Lung (tissue), 11 donors: ENCODE measurements at regions not wholly inside any gene's neighbourhood (a gene's known extent, or its start where the extent isn't known, plus 50 kb on each side); places are given as distances from the start of the nearest gene placed in this dataset.

Experiments used
- ATAC-seq: fragments of 200-7000 bp; cut with Tn5 transposase; one replicate; pipeline ENCODE4 v1.9.1; 2020; ENCODE audit warnings: moderate number of reproducible peaks; ENCODE audit not compliant: insufficient read depth, low FRiP score
- DNase-seq, 3 donors: peaks; one replicate each; pipeline ENCODE4 v3.0.0-alpha.2; 2013 to 2017
- H3K27ac ChIP-seq, 2 donors: one replicate each; pipeline ENCODE4 v1.5.1; 2013; ENCODE audit warnings: mild to moderate bottlenecking in 2 of 2, moderate library complexity in 2 of 2, control low read depth in 1 of 2, inconsistent platforms in 1 of 2, low read depth in 1 of 2, low read length in 1 of 2
- H3K27me3 ChIP-seq, 3 donors: one replicate each; pipeline ENCODE4 v1.5.1; 2013; ENCODE audit warnings: low read length in 2 of 3; ENCODE audit not compliant: control insufficient read depth in 3 of 3, insufficient read depth in 3 of 3
- H3K36me3 ChIP-seq, 4 donors: one replicate each; pipeline ENCODE4 v1.5.1; 2013; ENCODE audit warnings: low read length in 4 of 4, mild to moderate bottlenecking in 1 of 4, moderate library complexity in 1 of 4; ENCODE audit not compliant: control insufficient read depth in 4 of 4, insufficient read depth in 4 of 4
- H3K4me1 ChIP-seq, 5 donors: one replicate each; pipeline ENCODE4 v1.5.1; 2013; ENCODE audit warnings: low read length in 5 of 5, mild to moderate bottlenecking in 2 of 5, moderate library complexity in 1 of 5; ENCODE audit not compliant: control insufficient read depth in 5 of 5, insufficient read depth in 5 of 5
- H3K4me3 ChIP-seq: one replicate; pipeline ENCODE4 v1.5.1; 2013; ENCODE audit warnings: mild to moderate bottlenecking, control low read depth, moderate library complexity
- H3K9ac ChIP-seq, 2 donors: one replicate each; pipeline ENCODE4 v1.5.1; 2013; ENCODE audit warnings: low read length in 2 of 2, control low read depth in 1 of 2; ENCODE audit not compliant: insufficient read depth in 1 of 2
- H3K9me3 ChIP-seq, 4 donors: one replicate each; pipeline ENCODE4 v1.5.1; 2013; ENCODE audit warnings: low read length in 3 of 4, mild to moderate bottlenecking in 1 of 4, moderate library complexity in 1 of 4; ENCODE audit not compliant: control insufficient read depth in 4 of 4, insufficient read depth in 3 of 4
- CTCF ChIP-seq: IDR thresholded peaks from 2 replicates; pipeline ENCODE4 v1.5.1; 2012; ENCODE audit warnings: mild to moderate bottlenecking; ENCODE audit errors: control extremely low read depth, extremely low read depth
- WGBS, 2 donors: extraction: QIAGEN DNeasy Blood & Tissue Kit; methylation state at CpG; one replicate each; pipeline ENCODE4 v1.1.7; 2013; 5-methylcytosine and 5-hydroxymethylcytosine counted together
- donor health status: control.
- donor health status: control.
- donor health status: Bipolar disorder and iron deficiency.
- donor health status: healthy.
- donor health status: DM: yes; HTN: yes; CAD: no.

GRCh38 chr7:22651036-22651435 lies 76.0 kb upstream of the IL6 start:
- no peak for ATAC-seq
- WGBS, 2 donors, result 89 to 90% methylated on average over 4 of the region's 4 CpGs
- H3K4me1 ChIP-seq, result peaks cover 0 to 8% (median 0%) of the 10 kb centered on the region in 5 donors
- peaks cover 0 to 6% (median 0%) of the 10 kb centered on the region in 4 donors for H3K9me3 ChIP-seq
- no peak for DNase-seq
- no peaks in the 10 kb centered on the region for H3K36me3 ChIP-seq
- H3K4me3 ChIP-seq, result no peak overlapping the region
- no peaks in the 10 kb centered on the region for H3K27me3 ChIP-seq
- H3K9ac ChIP-seq, result no peak overlapping the region
- no peak overlapping the region for H3K27ac ChIP-seq
- no peak for TF ChIP-seq CTCF

- DNase-seq (no peak), ATAC-seq (no peak)
- Histone ChIP-seq H3K36me3 (no peaks in the 10 kb centered on the region), H3K27ac (no peak overlapping the region), H3K4me3 (no peak overlapping the region), H3K9me3 (peaks cover 0 to 7% (median 3%) of the 10 kb centered on the region in 4 donors), H3K9ac (no peak overlapping the region), H3K4me1 (peaks cover 0 to 8% (median 0%) of the 10 kb centered on the region in 5 donors), H3K27me3 (no peaks in the 10 kb centered on the region)
- TF ChIP-seq CTCF, result no peak
- 94 to 97% methylated on average over 3 of the region's 3 CpGs for WGBS, 2 donors
Measured at GRCh38 chr7:22649686-22650085, 77.3 kb upstream of the IL6 start.

- DNase-seq (no peak), ATAC-seq (no peak)
- Histone ChIP-seq H3K4me1 (peaks cover 0 to under 1% (median 0%) of the 10 kb centered on the region in 5 donors), H3K27ac (no peak overlapping the region), H3K9me3 (peaks cover 0 to 7% (median 3%) of the 10 kb centered on the region in 4 donors), H3K36me3 (no peaks in the 10 kb centered on the region), H3K27me3 (no peaks in the 10 kb centered on the region), H3K9ac (no peak overlapping the region), H3K4me3 (no peak overlapping the region)
- no peak for TF ChIP-seq CTCF
- 72 to 83% methylated on average over 3 of the region's 3 CpGs for WGBS, 2 donors
Measured at GRCh38 chr7:22647451-22648257, 79.3 kb upstream of the IL6 start.
